Skeletal muscle satellite cell (primary cell): ENCODE measurements at regions not wholly inside any gene's neighbourhood (a gene's known extent, or its start where the extent isn't known, plus 50 kb on each side); places are given as distances from the start of the nearest gene placed in this dataset.
A peak's percentile ranks its signal among the peaks of the same experiment; 100 is the strongest.

Experiments used
- H3K27me3 ChIP-seq: 2 replicates; pipeline ENCODE4 v1.7.0; 2013; ENCODE audit warnings: low read length; ENCODE audit not compliant: control insufficient read depth, insufficient read depth
- H3K36me3 ChIP-seq: 2 replicates; pipeline ENCODE4 v1.7.0; 2013; ENCODE audit warnings: mild to moderate bottlenecking, control low read depth, low read length; ENCODE audit not compliant: insufficient read depth
- H3K4me1 ChIP-seq: 2 replicates; pipeline ENCODE4 v1.7.0; 2013; ENCODE audit warnings: low read length; ENCODE audit not compliant: control insufficient read depth, insufficient read depth
- H3K4me2 ChIP-seq: 2 replicates; pipeline ENCODE4 v1.7.0; 2013; ENCODE audit warnings: mild to moderate bottlenecking, low read length
- H3K4me3 ChIP-seq: 2 replicates; pipeline ENCODE4 v1.7.0; 2013; ENCODE audit warnings: low read length
- H3K9ac ChIP-seq: 2 replicates; pipeline ENCODE4 v1.7.0; 2013; ENCODE audit warnings: mild to moderate bottlenecking, low read depth, low read length, moderate library complexity
- H3K9me3 ChIP-seq: replicated peaks from 2 replicates; pipeline ENCODE4 v1.7.0; 2013; ENCODE audit warnings: mild to moderate bottlenecking, control low read depth, low read length

GRCh38 chr16:72362476-72362875 lies 190.5 kb upstream of the PMFBP1 start:
- Histone ChIP-seq H3K36me3 (no peaks in the 10 kb centered on the region), H3K9ac (no peak overlapping the region), H3K4me1 (no peaks in the 10 kb centered on the region), H3K9me3 (no peaks in the 10 kb centered on the region), H3K4me2 (no peak overlapping the region), H3K27me3 (no peaks in the 10 kb centered on the region), H3K4me3 (no peak overlapping the region)

DNA sequence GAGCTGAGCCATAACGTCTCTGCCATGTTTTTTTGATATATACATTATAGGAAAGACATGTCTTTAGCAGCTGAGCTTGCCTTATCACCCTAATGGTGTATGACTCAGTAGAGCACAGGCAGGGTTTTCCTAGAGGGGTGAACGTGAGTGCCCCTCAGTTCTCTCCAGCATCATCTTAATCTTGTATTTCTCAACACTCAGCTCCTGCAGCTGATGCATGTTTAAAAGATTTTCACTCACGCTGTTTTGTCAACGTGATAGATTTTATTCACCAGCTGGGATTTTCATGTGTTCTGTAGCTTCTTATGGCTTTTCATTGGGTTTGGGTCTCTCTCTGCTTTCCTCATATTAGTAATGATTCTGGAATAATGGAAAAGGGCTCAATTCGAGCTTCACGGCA lies 186.0 kb upstream of the PMFBP1 start:
- no peaks in the 10 kb centered on the region for H3K36me3 ChIP-seq
- H3K4me2 ChIP-seq = no peak overlapping the region
- H3K27me3 ChIP-seq = no peaks in the 10 kb centered on the region
- H3K9ac ChIP-seq = no peak overlapping the region
- H3K4me1 ChIP-seq = peaks cover 9% of the 10 kb centered on the region
- H3K4me3 ChIP-seq = no peak overlapping the region
- no peaks in the 10 kb centered on the region for H3K9me3 ChIP-seq

DNA sequence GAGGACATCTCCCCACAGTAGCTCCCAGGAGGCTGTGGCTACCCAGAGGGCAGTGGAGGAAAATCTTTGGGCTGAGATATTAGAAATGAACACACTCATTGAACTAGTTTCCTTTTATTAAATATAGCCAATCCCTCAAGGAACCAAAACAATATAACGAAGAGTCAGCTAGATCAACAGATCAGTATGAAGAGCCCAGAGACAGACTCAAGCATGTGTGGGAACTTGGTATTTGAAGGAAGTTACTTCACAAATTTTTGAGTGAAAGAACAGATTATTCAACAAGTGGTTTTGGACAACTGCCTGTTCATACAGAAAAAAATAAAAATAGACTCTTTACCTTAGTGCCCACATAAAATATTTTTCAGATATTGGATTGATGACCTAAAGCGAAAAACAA lies 183.6 kb upstream of the PMFBP1 start:
- H3K9me3 ChIP-seq = no peaks in the 10 kb centered on the region
- H3K4me3 ChIP-seq = no peak overlapping the region
- no peak overlapping the region for H3K9ac ChIP-seq
- H3K4me1 ChIP-seq = peaks cover 9% of the 10 kb centered on the region
- H3K4me2 ChIP-seq = peak overlapping the region; percentile 5
- no peaks in the 10 kb centered on the region for H3K36me3 ChIP-seq
- no peaks in the 10 kb centered on the region for H3K27me3 ChIP-seq

GRCh38 chr16:72349719-72350118 lies 177.8 kb upstream of the PMFBP1 start:
- Histone ChIP-seq H3K36me3 (no peaks in the 10 kb centered on the region), H3K27me3 (no peaks in the 10 kb centered on the region), H3K4me2 (no peak overlapping the region), H3K9ac (no peak overlapping the region), H3K9me3 (no peaks in the 10 kb centered on the region), H3K4me1 (no peaks in the 10 kb centered on the region), H3K4me3 (no peak overlapping the region)

DNA sequence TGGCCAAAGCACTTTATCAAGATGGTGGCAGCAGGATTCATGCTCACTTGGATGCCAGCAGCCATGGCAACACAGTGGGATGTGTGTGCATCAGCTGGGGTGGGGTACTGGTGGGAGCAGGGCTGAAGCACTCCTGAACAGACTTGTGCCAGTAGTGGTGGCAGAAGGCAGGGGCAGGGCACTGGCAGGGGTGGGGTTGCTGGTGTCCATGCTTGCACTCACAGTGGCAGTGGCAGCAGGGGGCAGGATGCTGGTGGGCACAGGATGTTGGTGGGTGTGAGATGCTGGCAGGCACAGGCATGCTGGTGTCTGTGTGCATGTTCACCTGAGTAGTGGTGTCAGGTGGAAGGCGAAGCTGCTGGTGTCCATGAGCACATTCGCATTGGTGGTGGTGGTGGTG lies 161.0 kb upstream of the PMFBP1 start:
- Histone ChIP-seq H3K27me3 (no peaks in the 10 kb centered on the region), H3K4me3 (no peak overlapping the region), H3K9me3 (peaks cover 3% of the 10 kb centered on the region), H3K9ac (no peak overlapping the region), H3K4me1 (no peaks in the 10 kb centered on the region), H3K4me2 (no peak overlapping the region), H3K36me3 (no peaks in the 10 kb centered on the region)

DNA sequence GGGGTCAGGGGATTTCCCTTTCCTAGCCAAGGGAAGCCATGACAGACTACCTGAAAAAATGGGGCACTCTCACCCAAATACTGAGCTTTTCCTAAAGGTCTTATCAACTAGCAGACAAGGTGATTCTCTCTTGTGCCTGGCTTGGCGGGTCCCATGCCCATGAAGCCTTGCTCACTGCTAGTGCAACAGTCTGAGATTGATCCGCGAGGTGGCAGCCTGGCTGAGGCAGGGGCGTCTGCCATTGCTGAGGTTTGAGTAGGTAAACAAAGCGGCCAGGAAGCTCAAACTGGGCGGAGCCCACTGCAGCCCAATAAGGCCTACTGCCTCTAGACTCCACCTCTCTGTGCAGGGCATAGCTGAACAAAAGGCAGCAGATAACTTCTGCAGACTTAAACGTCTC lies 152.6 kb upstream of the PMFBP1 start:
- H3K4me1 ChIP-seq = no peaks in the 10 kb centered on the region
- H3K27me3 ChIP-seq = no peaks in the 10 kb centered on the region
- H3K4me3 ChIP-seq = no peak overlapping the region
- H3K36me3 ChIP-seq = no peaks in the 10 kb centered on the region
- H3K4me2 ChIP-seq = no peak overlapping the region
- no peak overlapping the region for H3K9ac ChIP-seq
- H3K9me3 ChIP-seq = no peaks in the 10 kb centered on the region

DNA sequence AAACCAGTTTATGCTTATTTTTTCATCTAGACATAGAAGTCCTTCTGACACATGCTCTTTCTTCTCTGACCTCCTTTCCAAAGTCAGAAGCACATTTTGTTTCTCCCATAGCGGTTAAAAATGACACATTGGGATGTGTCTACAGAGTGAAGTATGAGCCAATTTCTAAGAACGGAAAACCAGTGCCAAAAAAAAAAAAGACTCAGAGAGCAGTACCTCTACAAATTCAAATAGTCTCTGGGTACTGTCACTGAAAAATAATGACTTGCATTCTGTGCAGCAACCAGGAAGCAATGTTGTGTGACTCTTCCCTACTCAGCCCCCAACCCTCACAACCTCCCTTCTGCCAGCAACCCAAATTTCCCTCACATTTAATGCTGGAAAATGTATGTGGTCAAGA lies 145.5 kb upstream of the PMFBP1 start:
- no peak overlapping the region for H3K4me3 ChIP-seq

GRCh38 chr16:72313903-72314302 lies 141.9 kb upstream of the PMFBP1 start:
- Histone ChIP-seq H3K36me3 (no peaks in the 10 kb centered on the region), H3K9me3 (no peaks in the 10 kb centered on the region)

More for the DNA sequence above, 145.5 kb upstream of the PMFBP1 start:
- peak overlapping the region; percentile 30 for H3K9ac ChIP-seq
- peaks cover 14% of the 10 kb centered on the region for H3K4me1 ChIP-seq
- no peaks in the 10 kb centered on the region for H3K27me3 ChIP-seq
- no peaks in the 10 kb centered on the region for H3K9me3 ChIP-seq
- H3K4me2 ChIP-seq = peak overlapping the region; percentile 22
- H3K36me3 ChIP-seq = no peaks in the 10 kb centered on the region

GRCh38 chr16:72312828-72313227 lies 140.9 kb upstream of the PMFBP1 start:
- Histone ChIP-seq H3K9ac (no peak overlapping the region), H3K4me2 (no peak overlapping the region), H3K4me3 (no peak overlapping the region), H3K9me3 (no peaks in the 10 kb centered on the region), H3K4me1 (peaks cover 13% of the 10 kb centered on the region), H3K27me3 (no peaks in the 10 kb centered on the region), H3K36me3 (no peaks in the 10 kb centered on the region)

More at GRCh38 chr16:72313903-72314302, 141.9 kb upstream of the PMFBP1 start:
- Histone ChIP-seq H3K27me3 (no peaks in the 10 kb centered on the region), H3K4me3 (no peak overlapping the region), H3K9ac (no peak overlapping the region), H3K4me1 (peaks cover 14% of the 10 kb centered on the region), H3K4me2 (no peak overlapping the region)

- Histone ChIP-seq H3K27me3 (no peaks in the 10 kb centered on the region), H3K36me3 (no peaks in the 10 kb centered on the region), H3K9me3 (no peaks in the 10 kb centered on the region), H3K4me1 (no peaks in the 10 kb centered on the region), H3K9ac (no peak overlapping the region), H3K4me2 (no peak overlapping the region), H3K4me3 (no peak overlapping the region)
Observed at GRCh38 chr16:72311426-72311825, 139.5 kb upstream of the PMFBP1 start.

GRCh38 chr16:72309001-72309400 lies 137.0 kb upstream of the PMFBP1 start:
- H3K4me3 ChIP-seq = no peak overlapping the region
- no peaks in the 10 kb centered on the region for H3K4me1 ChIP-seq
- H3K9me3 ChIP-seq = no peaks in the 10 kb centered on the region
- no peak overlapping the region for H3K9ac ChIP-seq
- no peak overlapping the region for H3K4me2 ChIP-seq
- H3K36me3 ChIP-seq = no peaks in the 10 kb centered on the region
- H3K27me3 ChIP-seq = no peaks in the 10 kb centered on the region

DNA sequence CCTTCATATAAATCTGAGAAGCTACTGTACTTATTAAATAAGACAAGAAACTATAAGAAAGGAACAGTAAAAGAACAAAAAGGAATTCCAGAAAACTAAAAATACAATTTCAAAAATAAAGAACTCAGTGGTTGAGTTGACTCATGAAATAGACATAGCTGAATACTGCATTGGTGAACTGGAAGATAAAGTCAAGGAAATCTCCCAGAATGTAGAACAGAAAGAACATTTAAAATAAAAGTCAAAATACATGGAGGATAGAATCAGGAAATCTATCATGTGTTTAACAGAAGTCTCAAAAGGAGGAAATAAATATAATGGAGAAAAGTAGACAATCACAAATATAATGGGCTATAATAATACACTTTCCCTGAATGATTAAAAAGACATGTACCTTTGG lies 136.4 kb upstream of the PMFBP1 start:
- no peaks in the 10 kb centered on the region for H3K9me3 ChIP-seq
- no peak overlapping the region for H3K4me2 ChIP-seq
- H3K27me3 ChIP-seq = no peaks in the 10 kb centered on the region
- no peak overlapping the region for H3K4me3 ChIP-seq
- H3K4me1 ChIP-seq = no peaks in the 10 kb centered on the region
- H3K36me3 ChIP-seq = no peaks in the 10 kb centered on the region
- H3K9ac ChIP-seq = no peak overlapping the region
